Urinary bladder (tissue), 3 donors: ENCODE measurements at regions not wholly inside any gene's neighbourhood (a gene's known extent, or its start where the extent isn't known, plus 50 kb on each side); places are given as distances from the start of the nearest gene placed in this dataset.

ENCODE experiments used
- DNase-seq: peaks from one replicate; pipeline ENCODE4 v3.0.0-alpha.2; 2015; ENCODE audit errors: extremely low spot score
- H3K27ac ChIP-seq: one replicate; pipeline ENCODE4 v1.5.1; 2013; ENCODE audit warnings: low read depth, mild to moderate bottlenecking, moderate library complexity
- H3K36me3 ChIP-seq: one replicate; pipeline ENCODE4 v1.6.1; 2013; ENCODE audit warnings: mild to moderate bottlenecking, moderate library complexity; ENCODE audit not compliant: insufficient read depth
- H3K4me1 ChIP-seq: one replicate; pipeline ENCODE4 v1.6.1; 2013; ENCODE audit warnings: mild to moderate bottlenecking, moderate library complexity; ENCODE audit not compliant: insufficient read depth
- H3K4me3 ChIP-seq: one replicate; pipeline ENCODE4 v1.5.1; 2013; ENCODE audit warnings: low read depth, low read length
- WGBS: extraction: QIAGEN DNeasy Blood & Tissue Kit; methylation state at CpG from one replicate; pipeline ENCODE4 v1.1.7; 2013; 5-methylcytosine and 5-hydroxymethylcytosine counted together
- donor health status: healthy with polysubstance abuse.
- donor health status: healthy.

- Histone ChIP-seq H3K27ac (no peak overlapping the region), H3K4me1 (no peaks in the 10 kb centered on the region), H3K36me3 (no peaks in the 10 kb centered on the region), H3K4me3 (no peak overlapping the region)
- 88% methylated on average over 3 of the region's 3 CpGs for WGBS
- no peak for DNase-seq
Measured at GRCh38 chr4:13112030-13112429, 372.1 kb downstream of the RAB28 start.

GRCh38 chr4:13109536-13109935 lies 374.6 kb downstream of the RAB28 start:
- 74% methylated on average over 1 of the region's 1 CpG for WGBS
- Histone ChIP-seq H3K27ac (no peak overlapping the region), H3K4me1 (no peaks in the 10 kb centered on the region), H3K4me3 (no peak overlapping the region), H3K36me3 (no peaks in the 10 kb centered on the region)
- no peak for DNase-seq

- WGBS: 81% methylated on average over 1 of the region's 1 CpG
- Histone ChIP-seq H3K4me1 (no peaks in the 10 kb centered on the region), H3K27ac (no peak overlapping the region), H3K4me3 (no peak overlapping the region), H3K36me3 (no peaks in the 10 kb centered on the region)
- no peak for DNase-seq
Measured at GRCh38 chr4:13108096-13108495, 376.0 kb downstream of the RAB28 start.

GRCh38 chr4:13103382-13104015 lies 380.6 kb downstream of the RAB28 start:
- Histone ChIP-seq H3K36me3 (no peaks in the 10 kb centered on the region), H3K4me1 (no peaks in the 10 kb centered on the region), H3K4me3 (no peak overlapping the region), H3K27ac (no peak overlapping the region)
- 78% methylated on average over 7 of the region's 7 CpGs for WGBS
- no peak for DNase-seq

- H3K36me3 ChIP-seq: no peaks in the 10 kb centered on the region
- H3K4me1 ChIP-seq: no peaks in the 10 kb centered on the region
- DNase-seq: no peak
- H3K27ac ChIP-seq: no peak overlapping the region
- 86% methylated on average over 6 of the region's 6 CpGs for WGBS
- no peak overlapping the region for H3K4me3 ChIP-seq
Measured at GRCh38 chr4:13102092-13102742, 381.9 kb downstream of the RAB28 start.

GRCh38 chr4:13097971-13098370 lies 386.2 kb downstream of the RAB28 start:
- H3K4me3 ChIP-seq: no peak overlapping the region
- H3K27ac ChIP-seq: no peak overlapping the region
- no peaks in the 10 kb centered on the region for H3K4me1 ChIP-seq
- no peaks in the 10 kb centered on the region for H3K36me3 ChIP-seq
- DNase-seq: no peak
- WGBS: 80% methylated on average over 3 of the region's 3 CpGs

- no peak for DNase-seq
- 82% methylated on average over 1 of the region's 1 CpG for WGBS
- H3K36me3 ChIP-seq: no peaks in the 10 kb centered on the region
- H3K4me3 ChIP-seq: no peak overlapping the region
- H3K27ac ChIP-seq: no peak overlapping the region
- no peaks in the 10 kb centered on the region for H3K4me1 ChIP-seq
Measured at GRCh38 chr4:13095722-13096121, 388.4 kb downstream of the RAB28 start.

GRCh38 chr4:13093170-13093569 lies 391.0 kb downstream of the RAB28 start:
- Histone ChIP-seq H3K4me3 (no peak overlapping the region), H3K27ac (no peak overlapping the region), H3K4me1 (no peaks in the 10 kb centered on the region), H3K36me3 (no peaks in the 10 kb centered on the region)
- no peak for DNase-seq
- 72% methylated on average over 2 of the region's 2 CpGs for WGBS

- no peak overlapping the region for H3K27ac ChIP-seq
- H3K4me3 ChIP-seq: no peak overlapping the region
- no peaks in the 10 kb centered on the region for H3K4me1 ChIP-seq
- WGBS: 81% methylated on average over 1 of the region's 1 CpG
- no peaks in the 10 kb centered on the region for H3K36me3 ChIP-seq
- no peak for DNase-seq
Measured at GRCh38 chr4:13092702-13093101, 391.4 kb downstream of the RAB28 start.

GRCh38 chr4:13089659-13089998 lies 394.5 kb downstream of the RAB28 start:
- H3K27ac ChIP-seq: no peak overlapping the region
- no peaks in the 10 kb centered on the region for H3K4me1 ChIP-seq
- H3K36me3 ChIP-seq: no peaks in the 10 kb centered on the region
- DNase-seq: no peak
- no peak overlapping the region for H3K4me3 ChIP-seq

GRCh38 chr4:13088726-13089658 lies 395.1 kb downstream of the RAB28 start:
- no peak overlapping the region for H3K27ac ChIP-seq
- WGBS: 41% methylated on average over 2 of the region's 2 CpGs
- H3K36me3 ChIP-seq: no peaks in the 10 kb centered on the region
- H3K4me3 ChIP-seq: no peak overlapping the region
- no peaks in the 10 kb centered on the region for H3K4me1 ChIP-seq
- no peak for DNase-seq

- WGBS: 83% methylated on average over 1 of the region's 1 CpG
- no peaks in the 10 kb centered on the region for H3K36me3 ChIP-seq
- no peak overlapping the region for H3K27ac ChIP-seq
Measured at GRCh38 chr4:13087041-13087440, 397.1 kb downstream of the RAB28 start.

GRCh38 chr4:13084210-13084609 lies 399.9 kb downstream of the RAB28 start:
- WGBS: 79% methylated on average over 2 of the region's 2 CpGs
- Histone ChIP-seq H3K36me3 (no peaks in the 10 kb centered on the region), H3K27ac (no peak overlapping the region), H3K4me3 (no peak overlapping the region), H3K4me1 (no peaks in the 10 kb centered on the region)
- DNase-seq: no peak

More at GRCh38 chr4:13087041-13087440, 397.1 kb downstream of the RAB28 start:
- Histone ChIP-seq H3K4me3 (no peak overlapping the region), H3K4me1 (no peaks in the 10 kb centered on the region)
- DNase-seq: no peak

- no peak overlapping the region for H3K27ac ChIP-seq
- DNase-seq: no peak
- no peak overlapping the region for H3K4me3 ChIP-seq
- H3K4me1 ChIP-seq: no peaks in the 10 kb centered on the region
- H3K36me3 ChIP-seq: no peaks in the 10 kb centered on the region
Measured at GRCh38 chr4:13081830-13082229, 402.3 kb downstream of the RAB28 start.
